RCC 7860 (cell line): ENCODE measurements at regions not wholly inside any gene's neighbourhood (a gene's known extent, or its start where the extent isn't known, plus 50 kb on each side); places are given as distances from the start of the nearest gene placed in this dataset.

ENCODE experiments used
- DNase-seq: peaks from one replicate; pipeline ENCODE4 v3.0.0-alpha.2; 2015; ENCODE audit warnings: low spot score
- FAIRE-seq: peaks from 2 replicates; lab custom pipeline; 2012; peaks lifted over from hg19 to GRCh38; lab: Jason Lieb, UNC

DNA sequence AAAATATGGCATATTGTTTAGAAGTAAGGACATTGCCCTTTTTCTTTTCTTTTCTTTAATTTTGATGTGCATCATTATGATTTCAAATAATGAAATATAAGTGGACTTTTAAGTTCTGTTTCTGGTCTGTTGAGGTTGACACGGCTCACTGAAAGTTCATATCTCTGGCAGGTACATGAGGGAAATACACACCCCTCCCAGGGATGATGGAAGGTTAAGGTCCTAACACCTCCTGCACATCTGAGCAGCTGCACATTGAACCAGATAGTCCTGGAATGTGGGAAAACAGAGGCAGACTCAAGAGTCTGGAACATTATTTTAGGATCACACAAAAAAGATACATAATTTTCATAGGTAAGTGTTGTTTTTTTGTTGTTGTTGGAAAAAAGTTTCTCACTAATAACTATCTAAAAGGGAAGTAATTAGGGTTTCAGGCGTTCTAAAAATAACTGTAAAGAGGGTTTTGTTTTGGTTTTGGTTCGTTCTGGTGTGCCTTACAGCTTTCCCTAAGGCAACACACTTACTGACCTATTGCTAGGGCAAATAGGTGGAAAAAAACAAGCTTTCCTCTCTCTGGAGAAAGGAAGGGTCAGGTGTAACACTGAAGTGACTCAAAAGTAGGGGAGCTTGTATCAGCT is 201.2 kb upstream of the PRKCQ start:
- no peak for DNase-seq
- FAIRE-seq: no peak

DNA sequence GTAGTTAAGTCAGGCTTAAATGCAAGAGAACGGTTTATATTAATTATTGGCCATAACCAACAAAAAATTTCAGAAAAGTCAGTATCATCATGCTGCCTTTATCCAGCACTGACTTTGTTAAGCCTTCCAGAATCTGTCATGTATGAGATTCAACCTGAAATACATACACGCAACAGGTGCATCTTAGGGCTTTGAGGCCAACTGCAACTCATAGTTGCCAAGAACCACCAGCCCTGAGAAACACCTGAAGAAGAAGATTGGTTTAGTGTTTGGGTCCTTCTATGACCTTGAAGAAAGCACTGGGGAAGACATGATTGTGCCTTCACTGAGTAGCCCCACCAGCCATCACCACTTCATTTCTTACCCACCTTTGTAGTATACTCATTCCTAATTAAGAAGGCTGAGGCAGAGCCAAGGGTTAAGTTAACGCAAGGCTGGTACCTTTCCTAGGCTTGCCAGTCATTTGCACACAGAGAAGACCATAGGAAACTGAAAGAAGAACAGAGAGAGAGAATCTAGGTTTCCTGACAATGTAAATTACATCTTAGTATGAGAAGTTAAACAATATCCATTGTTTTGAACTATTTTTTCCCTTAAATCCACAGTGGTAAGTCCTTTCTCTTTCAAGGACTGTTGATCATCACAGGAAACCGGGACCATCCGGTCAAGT is 200.1 kb upstream of the PRKCQ start:
- DNase-seq (no peak), FAIRE-seq (no peak)

DNA sequence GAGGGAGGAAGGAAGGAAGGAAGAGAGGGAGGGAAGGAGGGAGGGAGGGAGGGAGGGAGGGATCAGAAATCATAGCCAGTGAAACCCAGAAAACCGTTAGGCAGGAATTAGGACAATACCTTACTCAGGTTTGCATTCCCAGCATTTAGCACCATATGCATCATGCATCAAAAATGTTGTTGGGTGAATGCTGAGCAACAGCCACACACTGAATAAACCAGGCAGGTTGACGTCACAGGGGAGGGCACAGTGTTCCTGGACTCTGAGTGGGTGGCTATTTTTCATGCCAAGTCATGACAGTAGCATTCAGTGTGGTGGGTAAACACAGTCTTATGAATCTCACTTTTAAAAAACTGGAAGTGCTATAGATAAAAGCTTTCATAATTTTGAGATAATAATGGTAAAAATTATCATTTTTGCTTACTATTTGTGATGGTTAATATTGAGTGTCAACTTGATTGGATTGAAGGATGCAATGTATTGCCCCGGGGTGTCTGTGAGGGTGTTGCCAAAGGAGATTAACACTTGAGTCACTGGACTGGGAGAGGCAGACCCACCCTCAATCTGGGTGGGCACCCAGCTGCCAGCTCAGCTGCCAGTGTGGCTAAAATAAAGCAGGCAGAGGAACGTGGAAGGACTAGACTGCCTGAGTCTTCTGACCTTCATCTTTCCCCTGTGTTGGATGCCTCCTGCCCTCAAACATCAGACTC is 199.1 kb upstream of the PRKCQ start:
- DNase-seq (peak; percentile 82), FAIRE-seq (no peak)

DNA sequence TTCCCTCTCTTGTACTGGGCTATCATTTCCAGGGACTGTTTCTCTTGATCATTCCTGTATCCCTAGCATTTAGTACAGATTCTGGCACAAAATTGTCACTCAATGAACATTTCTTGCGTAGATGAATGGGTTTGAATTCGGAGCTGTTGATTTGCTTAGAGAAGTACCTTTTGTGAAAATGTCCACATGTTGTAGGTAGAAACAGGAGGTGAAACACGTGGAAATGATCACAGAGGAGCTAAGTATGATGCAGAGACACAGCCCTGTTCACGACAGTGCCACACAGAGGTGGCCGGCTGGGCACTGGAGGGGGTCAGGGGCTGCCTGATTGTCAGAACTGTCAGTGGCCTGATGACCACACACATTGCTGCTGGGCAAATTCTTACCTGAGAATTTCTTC is 196.1 kb upstream of the PRKCQ start:
- no peak for FAIRE-seq
- no peak for DNase-seq

DNA sequence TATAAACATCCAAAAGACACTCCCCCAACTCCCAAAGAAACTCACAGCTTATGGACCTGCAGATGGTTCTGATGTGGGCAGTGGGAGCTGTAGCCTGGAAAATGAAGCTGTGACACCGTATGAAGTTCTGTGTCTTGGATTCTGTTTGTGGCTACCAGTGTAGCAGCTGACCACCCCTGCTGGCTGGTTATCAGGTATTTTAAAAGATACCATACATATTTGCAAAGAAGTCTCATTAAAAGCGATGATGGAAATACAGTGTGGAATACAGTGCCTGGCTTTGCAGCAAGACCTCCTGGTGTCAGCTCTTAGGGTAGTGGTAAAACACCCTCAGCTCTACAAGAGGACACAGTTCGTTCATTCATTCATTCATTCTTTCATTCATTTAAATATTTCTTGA is 194.3 kb upstream of the PRKCQ start:
- FAIRE-seq (no peak), DNase-seq (no peak)

DNA sequence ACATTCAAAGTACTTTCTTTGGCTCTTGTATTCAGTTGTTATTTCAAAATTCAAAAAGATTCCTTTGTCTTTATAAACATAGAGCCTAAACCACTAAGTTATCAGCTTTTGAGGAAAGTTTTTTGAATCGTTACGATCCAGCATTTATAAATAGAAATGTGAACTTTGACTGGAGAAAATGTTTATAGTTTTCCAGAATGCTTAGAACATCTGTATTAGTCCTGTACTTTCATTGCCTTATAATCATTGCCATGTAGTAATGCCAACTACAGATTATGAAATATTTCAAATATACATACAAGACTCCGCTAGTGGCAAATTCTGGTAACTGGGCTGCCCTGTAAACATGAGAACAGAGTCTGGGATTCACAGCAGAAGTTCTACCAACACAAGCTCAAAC is 191.3 kb upstream of the PRKCQ start:
- DNase-seq: no peak
- FAIRE-seq: no peak

DNA sequence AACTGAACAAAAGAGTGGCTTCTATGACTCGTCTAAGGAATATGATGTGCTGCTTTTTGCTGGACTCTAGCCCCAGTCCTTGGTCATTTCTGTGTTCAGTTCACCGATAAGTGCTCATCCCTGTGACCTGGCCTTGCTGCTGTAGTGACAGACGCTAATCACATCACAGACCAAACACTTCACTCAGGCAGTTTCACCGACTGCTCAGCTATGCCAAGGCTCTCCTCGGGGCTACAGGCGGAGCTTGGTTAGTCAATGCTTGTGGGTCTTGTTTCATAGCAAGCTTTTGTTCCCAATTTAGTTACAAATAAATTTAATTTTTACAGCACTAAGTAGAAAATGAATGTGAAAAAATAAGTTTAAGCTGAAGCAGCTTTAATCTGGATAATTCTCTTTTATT is 190.8 kb upstream of the PRKCQ start:
- no peak for FAIRE-seq
- peak; percentile 13 for DNase-seq

DNA sequence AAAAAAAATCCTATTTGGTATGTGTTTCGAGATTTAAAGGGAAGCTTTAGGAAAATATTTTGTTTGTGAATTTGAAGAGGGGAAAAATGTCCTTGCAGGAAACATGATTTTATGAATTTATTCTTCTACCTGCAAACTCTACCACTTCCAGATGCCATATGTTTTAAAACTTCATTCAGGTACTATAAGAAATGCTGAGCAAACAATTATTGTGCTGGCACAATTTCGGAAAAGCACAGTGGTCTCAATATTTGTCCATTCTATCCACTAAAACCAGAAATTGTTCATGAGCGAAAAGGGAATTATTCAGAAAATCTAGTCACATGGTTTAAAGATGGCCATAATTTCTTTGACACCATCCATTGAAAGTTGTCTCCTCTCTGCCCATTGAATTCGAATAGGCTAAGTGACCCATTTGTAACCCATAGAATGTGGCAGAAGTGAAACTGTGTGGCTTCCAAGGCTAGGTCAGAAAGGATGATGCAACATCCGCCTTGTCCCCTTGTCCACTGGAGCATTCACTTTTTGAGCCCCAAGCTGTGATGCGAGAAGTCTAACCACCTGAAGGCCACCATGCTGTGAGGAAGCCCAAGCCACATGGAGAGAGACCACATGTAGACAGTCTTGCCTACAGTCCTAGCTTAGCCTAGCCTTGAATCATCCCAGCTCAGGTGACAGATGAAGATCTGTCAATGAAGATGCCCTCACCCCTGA is 189.8 kb upstream of the PRKCQ start:
- DNase-seq (no peak), FAIRE-seq (no peak)

DNA sequence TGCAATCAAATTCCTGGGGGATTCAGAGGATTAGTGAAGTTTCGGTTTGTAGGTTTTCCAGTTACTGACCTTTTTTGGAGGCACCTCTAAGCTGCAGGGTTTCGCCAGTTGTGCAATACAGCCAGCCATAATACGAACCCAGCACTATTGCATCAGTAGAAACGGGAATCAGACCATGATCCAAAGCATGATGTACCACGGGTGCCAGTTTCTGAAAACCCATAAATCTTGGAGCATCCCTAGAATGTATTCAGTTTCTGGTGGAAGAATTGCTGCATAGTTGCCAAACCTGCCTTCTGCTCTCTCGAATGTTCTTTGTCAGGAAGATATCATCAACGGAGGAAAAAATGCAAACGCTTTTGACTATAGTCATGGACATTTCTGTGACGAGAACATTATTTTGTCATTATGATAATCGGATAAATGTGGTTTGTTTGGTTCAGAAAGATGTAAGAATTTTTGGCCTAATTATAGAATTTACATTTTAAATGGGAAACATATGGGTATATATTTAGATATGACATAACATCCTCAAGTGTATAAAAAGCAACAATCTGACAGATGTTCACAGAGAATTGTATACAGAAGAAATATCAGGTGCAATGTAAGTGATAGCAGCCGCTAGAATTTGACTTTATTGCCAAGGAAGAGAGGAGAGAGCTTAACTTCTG is 186.2 kb upstream of the PRKCQ start:
- no peak for FAIRE-seq
- DNase-seq: no peak

DNA sequence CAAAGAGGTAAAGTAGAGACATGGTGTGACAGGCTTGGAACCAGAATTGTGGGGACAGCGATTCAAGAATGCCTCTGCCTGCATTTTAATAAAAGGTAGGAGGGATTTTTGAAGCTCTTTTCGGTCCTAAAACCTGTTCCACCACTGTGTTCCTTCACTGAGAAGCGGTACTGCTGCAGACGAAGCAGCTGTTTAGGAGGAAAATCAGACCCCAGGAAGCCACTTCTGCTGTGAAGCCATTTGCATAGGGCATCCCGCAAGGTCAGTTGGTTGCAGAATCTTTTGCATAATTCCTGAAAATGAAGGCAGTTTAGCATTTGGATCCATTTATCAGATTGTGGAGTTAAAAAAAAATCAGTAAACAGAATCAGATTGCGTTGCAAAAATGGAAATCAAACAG is 183.3 kb upstream of the PRKCQ start:
- FAIRE-seq: no peak
- DNase-seq: no peak

DNA sequence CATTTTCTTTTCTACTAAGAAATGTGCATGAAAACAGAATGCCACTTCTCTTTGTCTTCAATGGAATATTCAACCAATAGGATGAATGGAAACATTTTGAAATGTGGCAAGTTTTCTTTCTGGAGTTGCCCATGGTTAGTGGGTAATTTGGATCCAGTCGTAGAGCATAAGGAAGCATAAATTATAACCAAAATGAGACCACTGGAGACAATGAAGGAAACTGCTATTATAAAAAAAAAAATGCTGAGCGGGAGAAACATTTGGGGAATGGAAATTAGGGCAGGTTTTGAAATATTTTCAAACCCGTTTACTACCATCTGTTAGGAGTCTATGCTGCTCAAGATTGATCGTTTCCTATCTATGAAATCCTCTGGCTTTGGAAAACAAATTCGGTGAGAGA is 182.9 kb upstream of the PRKCQ start:
- DNase-seq (no peak), FAIRE-seq (no peak)

DNA sequence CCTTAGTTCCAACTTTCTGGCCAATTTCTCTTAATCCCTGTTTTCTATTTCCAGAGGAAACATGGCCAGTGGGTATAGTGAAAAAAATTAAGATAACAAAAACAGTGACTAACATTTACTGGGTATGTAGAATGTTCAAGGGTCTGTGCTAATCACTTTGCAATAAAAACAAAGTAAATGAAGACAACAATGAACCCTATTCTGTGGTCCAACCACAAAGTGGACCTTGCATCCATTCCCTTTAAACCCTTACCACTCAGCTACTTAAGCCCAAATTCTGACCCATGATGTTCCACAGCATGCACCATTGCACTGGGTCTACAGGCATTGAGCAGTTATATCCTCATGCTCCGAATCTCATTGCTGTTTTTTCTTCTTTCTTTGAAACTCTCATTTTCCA is 179.9 kb upstream of the PRKCQ start:
- DNase-seq (no peak), FAIRE-seq (no peak)

DNA sequence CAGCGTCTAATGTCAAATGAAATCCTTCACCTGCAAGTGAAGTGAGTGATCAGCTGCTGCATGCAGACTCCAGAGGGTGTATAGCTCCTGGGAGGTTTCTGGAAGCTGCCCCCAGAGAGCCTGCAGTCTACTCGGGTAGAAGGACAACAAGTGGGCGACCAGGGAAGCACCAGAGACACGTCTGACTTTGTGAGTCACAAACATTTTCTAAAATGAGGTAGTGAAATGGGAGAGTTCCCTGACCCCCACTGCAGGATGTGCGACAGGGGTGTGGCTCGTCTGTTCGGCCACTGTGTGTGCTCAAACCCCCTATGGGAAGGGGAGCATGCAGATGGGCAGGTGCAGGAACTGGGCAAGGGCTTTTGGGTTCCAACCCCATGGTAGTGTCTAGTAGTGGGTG is 177.1 kb upstream of the PRKCQ start:
- DNase-seq (no peak), FAIRE-seq (no peak)

DNA sequence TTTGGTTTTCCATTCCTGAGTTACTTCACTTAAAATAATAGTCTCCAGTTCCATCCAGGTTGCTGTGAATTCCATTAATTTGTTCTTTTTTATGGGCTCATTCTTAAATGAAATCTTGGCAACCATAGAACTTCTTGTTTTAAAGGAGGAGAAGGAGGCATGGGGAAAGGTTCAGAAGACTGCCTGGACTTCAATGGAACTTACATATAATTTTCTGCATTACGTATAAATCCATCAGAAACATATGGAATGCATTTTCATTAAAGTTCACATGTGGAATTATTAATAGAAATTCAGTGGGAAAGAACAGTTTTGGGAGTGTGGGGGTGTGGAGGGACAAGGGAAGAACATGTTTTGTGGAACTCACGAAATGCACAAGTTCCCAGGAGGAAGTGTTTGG is 176.6 kb upstream of the PRKCQ start:
- DNase-seq (no peak), FAIRE-seq (no peak)

DNA sequence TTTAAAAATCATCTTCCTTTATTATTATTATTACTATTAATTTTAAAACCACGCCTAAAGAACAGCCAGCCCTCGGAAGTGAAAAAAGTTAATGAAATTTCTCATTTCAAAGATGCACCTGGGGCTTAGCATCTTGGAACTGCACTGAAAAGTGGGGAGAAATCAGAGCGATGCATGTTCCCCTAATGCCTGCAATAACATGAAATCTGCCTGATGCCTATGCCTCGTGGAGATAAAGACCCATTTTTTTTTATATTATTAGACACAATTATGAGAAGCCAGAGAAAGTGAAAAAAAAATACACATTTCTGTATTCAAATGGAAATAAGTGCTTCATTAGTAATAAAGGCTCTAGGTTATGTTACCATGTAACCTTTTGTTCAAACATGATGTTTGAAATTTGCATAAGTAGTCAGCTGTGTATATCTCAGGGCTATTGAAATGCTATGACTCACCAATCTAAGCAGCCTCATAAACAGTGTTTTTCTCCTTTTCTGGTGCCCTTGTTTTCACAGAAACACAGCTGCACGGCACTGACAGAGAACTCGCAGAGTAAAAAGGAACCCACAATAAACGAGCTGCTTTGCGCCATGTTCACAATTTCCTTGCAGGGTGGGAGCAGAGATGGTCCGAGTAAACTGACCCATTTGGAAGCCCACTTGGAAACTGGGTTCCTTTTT is 175.8 kb upstream of the PRKCQ start:
- DNase-seq (no peak), FAIRE-seq (no peak)

DNA sequence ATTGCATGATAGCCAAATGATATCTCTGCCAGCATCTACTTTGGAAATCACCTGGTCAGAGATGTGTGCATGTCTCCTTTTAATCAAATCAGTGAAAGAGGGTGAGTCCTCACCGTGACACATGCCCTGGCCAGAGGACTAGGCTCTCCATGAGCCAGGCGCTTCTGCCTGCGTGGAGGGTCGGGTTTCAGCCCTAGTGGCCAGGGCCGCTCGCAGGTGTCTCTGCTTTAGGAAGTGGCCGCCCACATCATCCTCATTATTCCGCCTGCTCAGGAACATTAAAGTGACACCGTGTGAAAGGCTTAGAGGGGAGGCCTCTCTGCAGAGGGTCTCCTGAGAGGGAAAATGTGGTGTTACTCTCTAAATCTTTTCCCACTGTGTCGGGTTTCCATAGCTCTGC is 173.6 kb upstream of the PRKCQ start:
- DNase-seq (no peak), FAIRE-seq (no peak)

DNA sequence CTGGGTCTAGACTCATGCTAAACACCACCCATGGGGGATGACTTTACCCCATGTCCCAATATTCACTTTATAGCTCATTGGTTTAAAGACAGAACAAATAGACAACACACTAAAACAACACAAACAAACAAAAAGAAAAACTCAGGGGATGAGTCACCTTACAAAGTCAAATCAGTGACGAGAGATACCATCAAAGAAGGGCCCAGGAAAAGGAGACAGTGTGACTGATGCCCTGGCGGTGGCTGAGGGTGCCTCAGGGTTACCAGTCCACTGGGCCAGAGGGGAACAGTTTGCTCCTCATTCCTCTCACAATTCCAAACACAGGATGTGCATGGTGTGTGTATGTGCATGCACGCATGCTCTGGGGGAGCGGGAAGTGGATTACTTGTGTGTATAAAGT is 171.3 kb upstream of the PRKCQ start:
- FAIRE-seq: no peak
- DNase-seq: no peak

DNA sequence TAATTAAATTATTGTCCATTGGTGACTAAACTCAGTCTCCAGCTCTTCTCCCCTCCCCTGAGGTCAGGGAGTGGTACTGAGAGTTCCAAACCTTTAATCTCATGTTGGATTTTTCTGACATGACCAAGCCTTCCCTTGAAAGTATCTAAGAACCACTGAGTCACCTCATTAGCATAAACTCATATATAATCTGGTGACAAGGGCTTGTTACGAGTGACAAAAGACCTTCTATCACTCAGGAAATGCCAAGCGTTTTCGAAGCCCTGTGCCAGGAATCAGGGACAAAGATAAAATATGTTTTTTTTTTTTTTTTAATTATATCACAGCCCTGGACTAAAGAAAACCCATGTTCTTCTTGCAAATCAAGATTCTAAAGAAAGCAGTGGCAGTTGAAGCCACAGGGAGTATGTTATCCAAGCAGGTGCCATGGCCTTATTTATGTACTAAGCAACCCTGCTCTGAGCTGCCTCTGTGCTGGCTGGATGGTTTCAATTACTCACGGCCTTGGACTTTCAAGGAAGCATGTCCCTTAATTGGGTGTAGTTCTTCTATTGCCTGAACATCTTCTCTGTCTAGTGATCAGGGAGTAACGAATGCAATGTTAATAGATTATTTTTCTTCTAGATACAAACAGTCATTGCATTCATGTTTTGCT is 169.0 kb upstream of the PRKCQ start:
- no peak for FAIRE-seq
- no peak for DNase-seq

DNA sequence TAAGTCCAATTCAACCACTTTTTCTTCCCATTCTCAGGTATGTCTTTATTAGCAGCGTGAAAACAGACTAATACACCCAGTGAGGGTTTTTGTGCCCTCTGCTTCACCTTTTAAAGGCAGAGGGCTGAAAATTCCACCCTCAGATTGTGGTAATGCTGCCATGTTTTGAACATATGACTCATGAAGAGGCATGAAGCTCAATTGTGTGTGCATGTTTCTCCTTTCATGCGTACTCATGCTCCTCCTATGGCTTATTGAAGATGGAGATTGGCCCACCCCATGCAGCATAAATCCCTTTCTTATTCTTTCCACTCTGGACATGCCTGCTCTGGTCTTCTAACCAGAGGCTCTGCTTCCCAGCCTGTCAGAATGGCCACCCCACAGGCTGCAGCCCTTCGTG is 168.0 kb upstream of the PRKCQ start:
- no peak for FAIRE-seq

DNA sequence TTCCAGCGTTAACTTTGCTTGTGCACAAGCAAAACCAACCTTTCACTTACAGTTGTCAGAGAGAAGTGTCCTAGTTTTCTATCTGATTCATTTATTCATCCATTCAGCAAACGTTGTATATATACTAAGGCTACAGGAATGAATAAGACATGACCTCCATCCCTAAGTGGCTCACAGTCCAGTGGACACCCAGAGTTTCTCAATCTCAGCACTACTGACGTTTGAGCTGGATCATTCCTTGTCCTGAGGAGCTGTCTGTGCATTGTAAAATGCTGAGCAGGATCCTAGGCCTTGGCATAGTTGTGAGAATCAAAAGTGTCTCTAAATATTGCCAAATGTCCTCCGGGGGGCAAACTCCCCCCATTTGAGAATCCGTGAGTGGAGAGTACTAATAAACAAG is 166.7 kb upstream of the PRKCQ start:
- DNase-seq (no peak), FAIRE-seq (no peak)

More for the DNA sequence above, 168.0 kb upstream of the PRKCQ start:
- no peak for DNase-seq
